NAMALWA (cell line): ENCODE measurements at regions not wholly inside any gene's neighbourhood (a gene's known extent, or its start where the extent isn't known, plus 50 kb on each side); places are given as distances from the start of the nearest gene placed in this dataset.

Experiments used
- DNase-seq: peaks from one replicate; pipeline ENCODE4 v3.0.0-alpha.2; 2015; ENCODE audit warnings: low spot score

DNA sequence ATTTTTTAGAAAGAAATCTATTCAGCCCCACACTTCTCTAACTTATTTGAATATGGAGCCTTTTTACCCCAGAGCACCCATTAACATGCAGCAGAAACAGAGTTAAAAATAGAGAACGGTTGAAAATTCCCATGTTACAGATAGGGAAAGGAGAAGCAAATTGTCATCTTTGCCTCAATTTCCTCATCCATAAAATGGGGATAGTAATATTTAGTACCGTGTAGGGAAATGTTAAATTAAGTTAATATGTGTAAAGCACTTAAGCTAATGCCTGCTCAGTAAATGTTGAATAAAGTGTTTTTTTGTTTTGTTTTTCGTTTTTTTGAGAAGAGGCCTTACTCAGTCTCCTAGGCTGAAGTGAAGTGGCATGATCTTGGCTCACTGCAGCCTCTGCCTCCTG, 50.3 kb downstream of the NAV1 start:
- DNase-seq = no peak

DNA sequence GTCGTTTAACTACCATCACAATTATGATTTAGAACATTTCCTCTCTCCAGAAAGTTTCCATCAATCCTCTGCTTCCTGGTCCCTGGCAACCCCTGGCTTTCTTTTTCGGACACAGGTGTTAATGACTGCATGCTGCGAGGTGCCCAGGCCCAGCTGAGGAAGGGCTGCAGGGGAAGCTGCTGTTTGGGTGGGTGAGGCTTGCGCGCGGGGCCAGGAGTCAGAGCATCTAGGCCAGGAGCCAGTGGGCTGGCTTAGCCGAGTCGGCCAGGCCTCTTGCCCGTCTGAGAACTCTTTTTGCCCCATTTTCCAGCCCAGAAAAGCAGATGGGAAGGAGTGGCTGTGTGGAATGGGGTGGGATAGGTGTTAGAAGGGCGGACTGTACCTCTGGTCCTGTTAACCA, 51.5 kb downstream of the NAV1 start:
- no peak for DNase-seq

GRCh38 chr1:201591348-201591747, 52.4 kb downstream of the NAV1 start:
- peak; percentile 42 for DNase-seq

DNA sequence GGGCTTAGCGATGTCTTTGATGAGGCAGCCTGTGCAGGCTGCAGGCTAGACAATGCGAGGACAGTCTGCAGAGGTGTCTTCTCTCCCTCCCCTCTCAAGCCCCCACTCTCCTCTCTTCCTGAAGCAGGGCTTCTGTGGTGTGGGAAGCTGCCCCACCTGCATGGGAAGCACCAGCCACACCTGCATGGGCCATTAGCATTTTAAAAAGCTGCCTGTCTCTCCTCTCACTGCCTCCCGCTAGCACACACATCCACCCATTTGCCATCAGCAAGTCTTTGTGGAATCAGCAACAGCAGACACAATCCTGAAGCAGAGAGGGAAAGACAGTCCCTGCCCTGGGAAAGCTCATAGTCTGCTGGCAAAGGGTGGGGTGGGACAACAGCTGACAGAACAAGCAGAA, 53.1 kb downstream of the NAV1 start:
- DNase-seq = no peak

DNA sequence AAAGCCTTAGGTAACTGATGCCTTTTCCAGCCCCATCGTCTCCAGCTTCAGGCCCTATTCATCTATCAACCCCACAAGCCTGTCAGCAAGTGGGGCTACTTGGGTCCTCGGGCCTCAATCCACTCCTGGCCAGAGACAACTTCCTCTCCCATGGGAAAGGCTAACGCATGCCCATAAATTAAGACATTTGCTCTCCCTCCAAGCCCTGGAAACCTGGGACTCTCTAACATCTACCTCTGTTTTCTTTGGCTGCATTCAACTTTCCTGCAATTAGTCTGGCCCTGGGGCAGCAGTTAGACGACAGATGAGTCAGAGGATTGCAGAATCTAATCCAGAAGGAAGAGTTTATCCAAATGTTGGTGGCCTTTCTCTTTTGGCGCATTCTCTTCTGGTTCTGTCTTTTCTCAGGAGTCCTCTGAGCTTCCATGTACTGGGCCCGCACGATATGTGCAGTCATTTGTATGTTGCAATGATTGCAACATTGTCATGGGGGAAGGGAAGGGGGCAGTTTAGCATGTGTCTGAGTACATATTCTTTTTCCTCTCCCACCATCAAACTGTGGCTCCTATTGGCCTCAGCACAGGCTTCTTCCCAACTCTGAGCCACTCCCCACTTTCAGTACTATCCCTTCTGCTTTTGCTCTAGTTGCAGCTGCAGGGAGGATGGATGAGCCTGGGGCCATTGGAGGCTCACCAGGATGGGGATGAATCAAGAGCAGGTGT, 54.4 kb downstream of the NAV1 start:
- no peak for DNase-seq

GRCh38 chr1:201594575-201595245, 55.8 kb downstream of the NAV1 start:
- DNase-seq = no peak

- DNase-seq = no peak
These were observed 56.5 kb downstream of the NAV1 start for GRCh38 chr1:201595381-201595780.

DNA sequence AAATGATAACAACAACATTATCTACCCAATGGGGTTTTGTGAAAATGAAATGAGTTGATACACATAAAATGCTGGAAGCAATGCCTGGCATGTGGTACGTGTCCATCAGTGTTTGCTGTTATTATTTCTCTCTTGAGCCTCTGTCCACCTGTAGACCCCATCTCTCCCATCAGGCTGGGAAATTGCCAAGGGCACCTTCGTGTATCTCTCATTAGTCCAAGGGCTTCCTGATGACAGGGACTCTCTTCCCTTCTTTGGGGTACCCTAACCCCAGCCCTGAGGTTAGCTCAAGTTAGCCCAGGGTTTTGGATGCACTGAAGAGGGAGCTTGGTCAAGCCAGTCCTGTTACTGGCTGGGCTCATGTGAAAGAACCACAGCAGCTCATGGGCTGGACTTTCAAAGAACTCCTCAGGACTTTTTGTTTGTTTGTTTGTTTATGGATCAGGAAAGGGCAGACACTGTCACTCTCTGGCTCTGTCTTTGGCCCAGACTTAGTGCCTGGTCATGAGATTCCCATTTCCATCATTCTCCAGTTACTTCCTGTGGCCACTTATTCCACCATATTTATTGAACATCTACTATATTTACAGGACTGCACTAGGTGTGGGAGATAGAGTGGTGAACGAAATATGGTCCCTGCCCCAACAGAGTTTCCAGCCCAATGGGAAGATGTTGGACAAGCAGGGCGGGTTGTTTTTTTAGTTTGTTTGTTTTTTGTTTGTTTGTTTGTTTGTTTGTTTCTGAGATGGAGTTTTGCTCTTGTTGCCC, 57.4 kb downstream of the NAV1 start:
- no peak for DNase-seq

DNA sequence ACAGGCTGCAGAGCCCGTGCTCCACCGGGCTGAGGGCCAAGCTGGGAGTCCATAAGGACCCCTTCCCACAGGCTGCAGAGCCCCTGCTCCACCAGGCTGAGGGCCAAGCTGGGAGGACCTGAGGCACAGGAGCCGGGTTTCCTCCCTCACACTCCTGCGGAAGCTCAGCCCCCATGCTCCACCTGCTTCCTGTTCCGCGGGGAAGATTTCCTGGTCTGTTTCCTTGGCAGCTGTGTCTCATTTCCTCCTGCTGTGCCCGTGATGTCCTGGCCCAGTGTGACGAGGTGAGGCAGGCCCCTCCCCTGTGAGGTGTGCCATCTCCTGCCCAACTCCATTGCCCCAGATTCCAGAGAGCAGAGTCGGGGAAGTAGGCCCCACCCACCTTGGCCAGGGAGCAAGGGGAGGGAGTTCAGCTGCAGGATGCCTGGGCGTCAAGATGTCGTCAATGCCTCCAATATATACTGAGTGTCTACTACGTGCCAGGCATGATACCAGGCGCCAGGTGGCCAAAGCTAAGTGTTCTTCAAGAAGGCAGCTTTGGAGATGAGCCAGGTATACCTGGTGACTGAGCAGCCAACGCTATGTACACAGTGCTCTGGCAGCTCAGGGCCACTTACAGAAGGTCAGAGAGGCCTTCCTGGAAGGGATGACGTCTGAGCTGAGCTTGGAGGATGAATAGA, 58.8 kb downstream of the NAV1 start:
- no peak for DNase-seq

- no peak for DNase-seq
These were observed 59.5 kb downstream of the NAV1 start for GRCh38 chr1:201598396-201598795.

DNA sequence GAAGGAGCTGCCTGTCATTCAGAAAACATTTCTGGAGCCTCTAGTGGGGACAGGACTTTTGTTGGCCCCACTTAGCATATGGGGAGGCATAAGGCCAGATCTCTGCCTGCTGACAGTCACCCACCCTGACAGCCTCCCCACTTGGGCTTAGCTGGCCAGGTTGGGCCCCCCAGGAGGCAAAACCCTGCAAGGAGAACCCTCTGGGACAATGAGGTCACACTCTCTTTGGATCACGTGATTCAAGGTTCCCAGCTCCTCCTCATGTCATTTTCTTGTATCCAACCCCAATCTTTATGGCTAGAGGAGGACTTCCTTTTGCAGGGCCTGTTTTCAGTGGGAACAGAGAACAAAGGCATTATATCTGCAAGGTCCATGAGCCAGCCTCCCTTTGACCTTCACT, 60.0 kb downstream of the NAV1 start:
- DNase-seq = no peak

- DNase-seq = no peak
These were observed 60.6 kb downstream of the NAV1 start for GRCh38 chr1:201599548-201599947.

- no peak for DNase-seq
These were observed 63.7 kb downstream of the NAV1 start for GRCh38 chr1:201602413-201603265.

GRCh38 chr1:201603613-201604232, 64.8 kb downstream of the NAV1 start:
- DNase-seq = no peak

DNA sequence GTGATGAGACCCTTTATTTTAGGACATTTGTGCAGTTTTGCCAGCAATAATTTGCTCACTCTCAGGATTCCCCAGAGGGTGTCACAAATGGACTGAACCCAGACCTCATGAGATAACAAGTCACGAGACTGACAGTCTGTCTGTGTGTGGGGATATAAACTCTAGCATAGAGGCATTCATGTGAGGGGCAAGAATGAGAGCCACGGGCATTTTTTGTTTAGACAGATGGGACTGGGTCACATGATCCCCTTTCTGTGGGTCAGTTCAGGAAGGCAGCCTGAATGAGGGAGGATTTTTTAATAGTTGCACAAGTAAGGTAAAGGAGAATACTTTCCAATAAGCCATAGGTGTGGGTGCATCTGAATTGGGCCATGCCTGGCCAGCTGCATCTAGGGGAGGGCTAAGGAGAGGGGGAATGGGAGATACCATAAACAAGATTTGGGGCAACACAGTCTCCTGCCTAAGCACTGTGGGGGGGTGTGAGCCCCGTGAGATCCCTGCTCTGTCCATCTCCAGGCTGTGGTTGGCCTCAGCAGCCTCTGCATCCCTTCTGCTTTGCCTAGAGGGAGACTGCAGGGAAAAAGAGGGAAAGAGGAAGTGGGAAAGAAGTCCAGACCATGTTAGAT, 66.6 kb downstream of the NAV1 start:
- no peak for DNase-seq

DNA sequence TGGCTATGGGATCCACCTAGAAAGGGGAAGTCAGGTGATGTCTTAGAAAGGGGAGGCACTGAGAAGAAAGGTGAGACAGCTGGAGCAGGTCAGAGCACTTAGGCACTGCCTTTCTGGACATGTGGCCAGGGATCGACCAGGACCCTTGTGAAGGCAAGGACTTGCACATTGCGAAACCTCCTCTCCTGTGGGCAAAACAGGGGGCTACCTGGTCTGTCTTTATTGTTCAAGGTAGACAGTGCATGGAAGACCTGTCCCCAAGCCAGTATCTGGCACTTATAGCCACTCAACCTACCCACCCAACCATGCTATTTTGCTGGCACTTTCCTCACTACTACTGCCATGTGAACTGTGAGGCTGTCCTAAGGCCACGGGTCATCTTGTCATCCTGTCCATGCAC, 67.2 kb downstream of the NAV1 start:
- no peak for DNase-seq

GRCh38 chr1:201606623-201607022, 67.7 kb downstream of the NAV1 start:
- DNase-seq = no peak

DNA sequence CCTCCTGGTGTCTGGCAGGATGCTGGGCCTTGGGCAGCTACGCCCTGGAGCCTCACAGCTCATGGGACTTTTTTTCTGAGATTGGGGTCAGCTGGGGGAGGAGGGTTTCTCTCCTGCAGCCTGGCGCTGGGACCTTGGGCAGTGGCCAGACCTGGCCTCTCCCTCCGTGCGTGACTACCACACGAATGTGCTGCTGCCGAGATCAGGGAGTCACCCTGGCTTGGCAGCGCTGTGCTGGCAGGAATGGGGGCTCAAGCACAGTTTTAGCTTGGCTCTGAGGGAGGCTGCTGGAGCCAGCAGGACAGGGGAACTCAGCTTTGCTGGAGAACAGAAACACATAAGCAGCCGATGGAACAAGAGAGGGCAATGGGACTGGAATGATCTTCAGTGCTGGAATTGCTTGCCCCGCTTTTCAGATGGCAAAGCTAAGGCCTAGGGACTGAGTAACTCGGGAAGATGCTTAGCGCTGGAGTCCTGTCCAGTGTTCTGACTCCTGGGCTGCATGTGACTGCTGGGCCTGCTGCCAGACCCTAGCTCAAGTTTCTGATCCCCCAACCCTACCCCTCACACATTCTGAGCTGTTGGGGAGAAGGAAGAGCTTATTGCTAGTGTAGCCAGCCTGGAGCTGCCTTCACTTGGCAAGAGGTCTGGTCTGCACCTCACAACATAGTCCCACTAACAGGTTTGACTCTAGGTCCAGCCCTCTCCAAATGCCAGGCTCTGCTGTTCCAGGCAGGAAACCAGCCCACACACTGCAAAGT, 69.9 kb downstream of the NAV1 start:
- no peak for DNase-seq

- DNase-seq = no peak
These were observed 70.9 kb downstream of the NAV1 start for GRCh38 chr1:201609661-201610318.
